ENCODE measurements at regions not wholly inside any gene's neighbourhood (a gene's known extent, or its start where the extent isn't known, plus 50 kb on each side); places are given as distances from the start of the nearest gene placed in this dataset.

GRCh38 chr9:30925126-30925525 lies 1459.3 kb upstream of the ACO1 start:
- Histone ChIP-seq H3K23ac (ENCODE audit: insufficient read length) (no peak overlapping the region), H3K9ac (replicated peaks in 1 of 4; ENCODE audit: extremely low read depth in 1 of 4, low read depth in 3 of 4, low read length in 3 of 4) (no peak overlapping the region), H3K79me2 (ENCODE audit: control insufficient read depth in 1 of 2, insufficient read depth in 2 of 2, low read length in 2 of 2) (no peaks in the 10 kb centered on the region), H4K5ac (ENCODE audit: insufficient read length, low read depth, low read length) (no peak overlapping the region), H2BK120ac (replicated peaks; ENCODE audit: low read depth, low read length) (no peak overlapping the region), H3K14ac (ENCODE audit: insufficient read length) (no peak overlapping the region), H3K4ac (replicated peaks; ENCODE audit: insufficient read length, low read depth, low read length) (no peak overlapping the region), H3K9me3 (ENCODE audit: insufficient read depth in 2 of 2, low read depth in 1 of 2, low read length in 1 of 2) (no peaks in the 10 kb centered on the region; a peak in 1 of 4 replicates), H3K79me1 (ENCODE audit: low read depth, low read length) (no peaks in the 10 kb centered on the region), H3K4me2 (ENCODE audit: insufficient read depth in 1 of 2, low read depth in 2 of 2, low read length in 2 of 2) (no peak overlapping the region), H3K4me3 (ENCODE audit: extremely low read depth in 1 of 4, insufficient read depth in 2 of 4, low read depth in 3 of 4, low read length in 4 of 4) (no peak overlapping the region), H3K27me3 (replicated peaks in 1 of 4; ENCODE audit: control insufficient read depth in 3 of 4, extremely low read depth in 1 of 4, insufficient read depth in 3 of 4, low read length in 3 of 4) (no peaks in the 10 kb centered on the region), H2BK15ac (ENCODE audit: low read length) (no peak overlapping the region), H2AFZ (ENCODE audit: low read length) (no peak overlapping the region), H3K56ac (replicated peaks; ENCODE audit: insufficient read length, low read depth, low read length) (no peak overlapping the region), H3K36me3 (ENCODE audit: control insufficient read depth in 2 of 4, insufficient read depth in 4 of 4, low read length in 3 of 4) (no peaks in the 10 kb centered on the region), H3K23me2 (ENCODE audit: low read depth, low read length) (no peaks in the 10 kb centered on the region), H2AK5ac (ENCODE audit: low read depth, low read length) (no peak overlapping the region), H2BK20ac (ENCODE audit: low read length) (no peak overlapping the region), H2BK12ac (ENCODE audit: low read depth, low read length) (no peak overlapping the region), H3K4me1 (replicated peaks in 1 of 4; ENCODE audit: control insufficient read depth in 3 of 4, insufficient read depth in 4 of 4, low read length in 3 of 4) (no peaks in the 10 kb centered on the region), H4K91ac (replicated peaks; ENCODE audit: insufficient read length, low read length) (no peak overlapping the region), H4K20me1 (replicated peaks in 1 of 2; ENCODE audit: control insufficient read depth in 1 of 2, insufficient read depth in 2 of 2, low read length in 2 of 2) (no peaks in the 10 kb centered on the region), H3K27ac (ENCODE audit: low read depth, low read length) (no peak overlapping the region), H4K8ac (ENCODE audit: extremely low read depth, insufficient read depth, low read length) (no peak overlapping the region), H2BK5ac (ENCODE audit: low read depth, low read length) (no peak overlapping the region), H3K18ac (ENCODE audit: extremely low read depth, low read length) (no peak overlapping the region)
- FAIRE-seq (no peak), DNase-seq (ENCODE audit: low read depth in 1 of 2, low spot score in 2 of 2) (no peak)
- TF ChIP-seq CHD1 (IDR thresholded peaks at IDR 0.05; ENCODE audit: low read depth, low read length) (no peak), ASH2L (IDR thresholded peaks at IDR 0.05; ENCODE audit: low read length) (no peak), KDM5A (IDR thresholded peaks at IDR 0.05; ENCODE audit: low read length) (no peak), EGR1 (IDR thresholded peaks at IDR 0.05; ENCODE audit: borderline replicate concordance, low read depth, low read length) (no peak), JUN (IDR thresholded peaks at IDR 0.05; ENCODE audit: low read depth, low read length) (no peak), EP300 (IDR thresholded peaks at IDR 0.05; ENCODE audit: borderline replicate concordance in 1 of 2, low read depth in 2 of 2, low read length in 2 of 2) (no peak), KDM4A (IDR thresholded peaks at IDR 0.05; ENCODE audit: low read depth, low read length, severe bottlenecking) (no peak), E2F6 (IDR thresholded peaks at IDR 0.05) (no peak), CBX8 (IDR thresholded peaks at IDR 0.05; ENCODE audit: borderline replicate concordance, low read depth, low read length) (no peak), SUZ12 (IDR thresholded peaks at IDR 0.05; ENCODE audit: low read length) (no peak), FOSL1 (IDR thresholded peaks at IDR 0.05; ENCODE audit: insufficient read depth, low read depth, low read length) (no peak), TCF12 (IDR thresholded peaks at IDR 0.05; ENCODE audit: low read depth, low read length) (no peak), ATF3 (IDR thresholded peaks at IDR 0.05; ENCODE audit: insufficient read depth, low read depth, low read length) (no peak), PHF8 (conservative IDR thresholded peaks at IDR 0.05; ENCODE audit: low read depth, low read length) (no peak), YY1 (IDR thresholded peaks at IDR 0.05; ENCODE audit: low read depth, low read length) (no peak)
- ChIA-PET CTCF (ENCODE audit: partially characterized antibody) (no interaction called here), POLR2A (ENCODE audit: partially characterized antibody) (no interaction called here)
- 85% methylated on average over 5 of the region's 5 CpGs; no CpG with 5 or more reads in 1 of the 2 experiments for WGBS, 2 experiments (ENCODE audit: extremely low coverage in 1 of 2, insufficient coverage in 1 of 2, insufficient read length in 1 of 2, insufficient replicate concordance in 2 of 2, low coverage in 1 of 2, low lambda C conversion rate in 2 of 2, missing lambda C conversion rate in 1 of 2)
